Esophagus (tissue), 2 donors: ENCODE measurements at regions not wholly inside any gene's neighbourhood (a gene's known extent, or its start where the extent isn't known, plus 50 kb on each side); places are given as distances from the start of the nearest gene placed in this dataset.

ENCODE experiments used
- H3K27ac ChIP-seq, 2 donors: one replicate each; pipeline ENCODE4 v1.5.1; 2013; ENCODE audit warnings: low read depth in 2 of 2, mild to moderate bottlenecking in 2 of 2, inconsistent platforms in 1 of 2, low read length in 1 of 2, moderate library complexity in 1 of 2
- H3K27me3 ChIP-seq, 2 donors: one replicate each; pipeline ENCODE4 v1.6.1; 2013; ENCODE audit warnings: low read length in 2 of 2, control low read depth in 1 of 2, mild to moderate bottlenecking in 1 of 2; ENCODE audit not compliant: insufficient read depth in 2 of 2, control insufficient read depth in 1 of 2
- H3K36me3 ChIP-seq, 2 donors: one replicate each; pipeline ENCODE4 v1.6.1; 2013; ENCODE audit warnings: low read length in 1 of 2; ENCODE audit not compliant: control insufficient read depth in 2 of 2, insufficient read depth in 2 of 2
- H3K4me1 ChIP-seq, 2 donors: one replicate each; pipeline ENCODE4 v1.6.1; 2013; ENCODE audit warnings: low read length in 1 of 2; ENCODE audit not compliant: control insufficient read depth in 2 of 2, insufficient read depth in 2 of 2
- H3K4me3 ChIP-seq, 2 donors: one replicate each; pipeline ENCODE4 v1.5.1; 2013; ENCODE audit warnings: low read length in 2 of 2, mild to moderate bottlenecking in 2 of 2, low read depth in 1 of 2, moderate library complexity in 1 of 2
- H3K9me3 ChIP-seq, 2 donors: one replicate each; pipeline ENCODE4 v1.6.1; 2013; ENCODE audit warnings: mild to moderate bottlenecking in 2 of 2, low read depth in 1 of 2, low read length in 1 of 2, moderate library complexity in 1 of 2; ENCODE audit not compliant: control insufficient read depth in 2 of 2, insufficient read depth in 1 of 2
- WGBS, 2 donors: extraction: QIAGEN DNeasy Blood & Tissue Kit; methylation state at CpG; one replicate each; pipeline ENCODE4 v1.1.7; 2013; 5-methylcytosine and 5-hydroxymethylcytosine counted together
- donor health status: healthy with polysubstance abuse.
- donor health status: Bipolar disorder and iron deficiency.

DNA sequence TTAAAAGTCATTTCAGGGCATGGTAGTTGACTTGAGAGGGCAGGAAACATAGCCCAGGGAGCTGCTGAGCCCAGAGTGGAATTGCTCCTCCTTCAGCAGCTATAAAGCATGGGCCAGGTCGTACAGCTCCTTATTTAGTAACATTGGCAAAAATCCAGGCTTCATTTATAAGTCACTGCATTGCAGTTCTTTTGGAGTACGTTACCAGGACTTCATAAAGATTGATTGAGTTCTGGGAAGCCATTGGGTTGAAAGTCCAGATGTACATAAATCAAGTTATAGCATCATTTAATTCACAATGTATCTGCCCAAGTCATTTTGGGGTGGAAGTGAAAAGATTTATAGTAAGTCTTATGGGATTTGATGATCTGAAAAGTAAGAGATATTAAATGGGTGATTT, 53.0 kb upstream of the ANKEF1 start:
- Histone ChIP-seq H3K36me3 (no peaks in the 10 kb centered on the region), H3K4me1 (no peaks in the 10 kb centered on the region), H3K27ac (no peak overlapping the region), H3K4me3 (no peak overlapping the region), H3K9me3 (no peaks in the 10 kb centered on the region), H3K27me3 (no peaks in the 10 kb centered on the region)
- 17 to 22% methylated on average over 2 of the region's 2 CpGs for WGBS, 2 donors

DNA sequence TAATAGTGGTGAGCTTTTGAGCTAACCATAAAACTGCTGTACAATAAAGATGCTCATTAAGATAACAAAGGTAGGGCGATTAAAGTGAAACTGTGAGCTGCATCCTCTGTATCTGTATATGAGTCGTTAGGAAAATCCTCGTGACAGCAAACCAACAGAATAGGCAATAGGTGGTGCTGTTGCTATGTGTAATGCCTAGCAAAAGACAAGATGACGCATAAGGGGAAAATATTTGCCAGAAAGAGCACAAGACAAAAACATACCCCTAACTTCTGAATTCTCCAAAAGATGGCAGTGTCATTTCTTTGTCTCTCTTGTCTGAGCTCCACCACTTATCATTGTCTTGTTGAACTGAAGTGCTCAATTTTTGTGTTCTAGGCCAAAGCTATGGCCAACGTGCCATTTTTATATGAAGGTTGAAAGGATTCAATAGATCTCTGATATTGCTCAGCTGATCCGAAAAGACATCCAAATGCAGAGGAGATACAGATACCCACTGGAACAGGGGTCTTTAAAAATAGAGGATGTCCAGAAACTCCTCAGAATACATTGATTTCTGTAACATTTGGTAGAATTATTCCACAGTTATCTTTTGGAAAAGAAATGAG, 56.3 kb upstream of the ANKEF1 start:
- H3K36me3 ChIP-seq = no peaks in the 10 kb centered on the region
- no peaks in the 10 kb centered on the region for H3K9me3 ChIP-seq
- 24 to 28% methylated on average over 6 of the region's 6 CpGs for WGBS, 2 donors
- H3K27me3 ChIP-seq = no peaks in the 10 kb centered on the region
- no peak overlapping the region for H3K27ac ChIP-seq
- H3K4me3 ChIP-seq = no peak overlapping the region
- H3K4me1 ChIP-seq = no peaks in the 10 kb centered on the region

DNA sequence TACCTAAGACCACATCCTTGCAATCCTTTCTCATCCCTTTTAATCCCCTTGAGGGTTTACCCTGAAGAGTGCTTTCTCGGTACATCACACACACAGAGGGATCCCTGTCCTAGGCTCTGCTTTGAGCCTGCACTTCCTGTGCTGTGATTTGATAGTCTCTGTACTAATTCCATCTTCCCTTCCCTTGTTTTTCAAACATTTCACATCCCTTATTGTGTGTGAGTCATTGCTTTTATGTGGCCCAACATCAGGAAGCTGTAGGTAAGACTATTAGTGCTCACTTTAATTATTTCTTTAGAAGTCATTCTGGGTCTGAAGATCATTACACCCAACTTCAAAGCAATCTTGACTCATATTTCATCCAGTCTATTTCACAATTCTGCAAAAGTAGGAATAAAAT, 57.2 kb upstream of the ANKEF1 start:
- Histone ChIP-seq H3K9me3 (no peaks in the 10 kb centered on the region), H3K36me3 (no peaks in the 10 kb centered on the region), H3K27me3 (no peaks in the 10 kb centered on the region), H3K4me1 (no peaks in the 10 kb centered on the region), H3K27ac (no peak overlapping the region), H3K4me3 (no peak overlapping the region)
- 23 to 29% methylated on average over 1 of the region's 1 CpG for WGBS, 2 donors

DNA sequence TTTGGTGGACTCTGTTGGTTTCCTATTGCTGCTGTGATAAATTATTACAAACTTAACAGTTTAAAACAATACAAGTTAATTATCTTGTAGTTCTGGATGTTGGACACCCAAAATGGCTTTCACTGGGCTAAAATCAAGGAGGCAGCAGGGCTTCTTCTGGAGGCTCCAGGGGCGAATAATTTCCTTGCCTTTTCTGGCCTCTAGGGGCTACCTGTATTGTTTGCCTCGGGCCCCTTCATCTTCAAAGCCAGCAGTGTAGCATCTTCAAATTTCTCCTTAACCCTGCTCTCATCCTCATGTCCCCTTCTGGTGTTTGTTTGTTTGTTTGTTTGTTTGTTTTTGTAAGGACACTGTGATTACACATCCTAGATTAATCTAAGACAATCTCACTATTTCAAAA, 60.5 kb upstream of the ANKEF1 start:
- no peak overlapping the region for H3K27ac ChIP-seq
- WGBS, 2 donors = 66% methylated on average over 2 of the region's 2 CpGs
- no peaks in the 10 kb centered on the region for H3K9me3 ChIP-seq
- H3K4me3 ChIP-seq = no peak overlapping the region
- no peaks in the 10 kb centered on the region for H3K27me3 ChIP-seq
- H3K36me3 ChIP-seq = no peaks in the 10 kb centered on the region
- no peaks in the 10 kb centered on the region for H3K4me1 ChIP-seq

DNA sequence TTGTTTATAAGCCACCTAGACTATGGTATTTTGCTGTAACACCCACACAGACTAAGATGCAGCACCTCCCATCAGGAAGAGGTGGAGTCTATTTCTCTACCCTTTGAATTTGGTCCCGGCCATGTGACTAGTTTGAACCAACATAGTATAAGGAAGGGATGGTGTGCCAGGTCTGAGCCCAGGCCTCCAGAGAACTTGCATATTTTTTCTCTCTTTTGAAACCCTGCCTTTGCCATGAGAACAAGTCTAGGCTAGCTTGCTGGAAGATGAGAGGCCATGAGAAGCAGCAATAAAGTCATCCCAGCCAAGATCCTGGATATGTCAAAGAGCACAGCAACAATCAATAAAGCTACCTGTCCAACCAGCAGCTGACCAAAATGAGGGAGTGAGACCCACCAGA, 63.0 kb upstream of the ANKEF1 start:
- Histone ChIP-seq H3K9me3 (no peaks in the 10 kb centered on the region), H3K27me3 (no peaks in the 10 kb centered on the region), H3K4me3 (no peak overlapping the region), H3K36me3 (no peaks in the 10 kb centered on the region), H3K4me1 (no peaks in the 10 kb centered on the region), H3K27ac (no peak overlapping the region)
- WGBS, 2 donors = 47 to 54% methylated on average over 1 of the region's 1 CpG

DNA sequence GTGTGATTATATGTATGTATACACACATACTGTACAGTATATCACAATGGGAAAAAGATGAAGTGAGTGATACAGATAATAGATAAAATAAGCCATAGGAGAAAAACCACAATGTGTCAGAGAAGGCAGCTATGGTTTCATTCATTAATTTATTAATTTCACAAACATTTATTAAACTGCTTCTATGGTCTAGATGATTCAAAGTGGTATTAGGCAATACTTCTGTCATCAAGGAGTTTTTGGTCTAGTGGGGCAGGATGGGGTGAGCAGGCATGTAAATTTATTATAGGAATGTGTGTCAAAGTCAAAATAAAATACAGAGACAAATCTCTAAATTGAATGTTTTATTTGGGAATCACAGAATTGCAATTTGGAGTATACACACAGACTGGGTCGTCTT, 65.2 kb upstream of the ANKEF1 start:
- H3K9me3 ChIP-seq = no peaks in the 10 kb centered on the region
- WGBS, 2 donors = 81 to 97% methylated on average over 1 of the region's 1 CpG

DNA sequence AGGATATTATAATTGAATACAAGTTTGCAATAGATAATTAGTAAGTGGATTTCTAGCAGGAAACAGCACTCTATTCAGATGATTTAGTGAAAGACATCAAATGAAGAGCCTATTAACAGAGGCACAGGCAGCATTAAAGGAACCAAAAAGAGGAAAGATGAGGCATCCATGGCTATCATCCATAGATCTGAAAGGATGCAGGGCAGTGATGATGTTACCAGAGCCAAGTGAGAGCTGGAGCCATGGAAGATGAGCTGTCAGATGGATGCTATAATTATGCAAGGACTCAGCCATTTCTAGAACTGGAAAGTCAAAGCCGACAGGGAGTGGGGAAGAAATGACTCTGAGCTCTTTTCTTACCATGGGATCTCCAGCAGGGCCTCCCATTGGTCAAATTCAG, 66.8 kb upstream of the ANKEF1 start:
- Histone ChIP-seq H3K36me3 (no peaks in the 10 kb centered on the region), H3K4me3 (no peak overlapping the region), H3K27ac (no peak overlapping the region), H3K9me3 (no peaks in the 10 kb centered on the region), H3K27me3 (no peaks in the 10 kb centered on the region), H3K4me1 (no peaks in the 10 kb centered on the region)
- WGBS, 2 donors = 12 to 42% methylated on average over 1 of the region's 1 CpG

More for the DNA sequence above, 65.2 kb upstream of the ANKEF1 start:
- no peaks in the 10 kb centered on the region for H3K4me1 ChIP-seq
- no peaks in the 10 kb centered on the region for H3K36me3 ChIP-seq
- H3K27me3 ChIP-seq = no peaks in the 10 kb centered on the region
- no peak overlapping the region for H3K27ac ChIP-seq
- no peak overlapping the region for H3K4me3 ChIP-seq

DNA sequence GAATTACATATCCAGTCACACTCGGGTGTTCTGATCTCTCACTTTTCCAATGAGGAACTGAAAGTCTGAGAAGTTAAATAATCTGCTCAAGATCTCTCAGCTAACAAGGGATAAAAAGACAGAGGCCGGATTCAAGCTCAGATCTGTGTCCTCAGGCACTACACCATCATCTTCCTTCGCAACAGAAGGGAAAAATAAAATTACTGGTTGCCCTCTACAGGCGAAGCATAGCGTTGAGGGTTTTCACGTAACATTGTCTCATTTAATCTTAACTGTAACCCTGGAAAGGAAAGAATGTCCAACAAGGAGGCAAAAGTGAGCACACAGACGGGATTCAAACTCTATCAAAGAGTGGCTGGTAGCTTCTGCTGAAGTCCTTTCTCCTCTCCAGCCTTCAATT, 67.8 kb upstream of the ANKEF1 start:
- H3K27ac ChIP-seq = no peak overlapping the region
- no peaks in the 10 kb centered on the region for H3K36me3 ChIP-seq
- no peak overlapping the region for H3K4me3 ChIP-seq
- WGBS, 2 donors = 35 to 36% methylated on average over 7 of the region's 7 CpGs
- no peaks in the 10 kb centered on the region for H3K4me1 ChIP-seq
- no peaks in the 10 kb centered on the region for H3K27me3 ChIP-seq
- H3K9me3 ChIP-seq = no peaks in the 10 kb centered on the region

DNA sequence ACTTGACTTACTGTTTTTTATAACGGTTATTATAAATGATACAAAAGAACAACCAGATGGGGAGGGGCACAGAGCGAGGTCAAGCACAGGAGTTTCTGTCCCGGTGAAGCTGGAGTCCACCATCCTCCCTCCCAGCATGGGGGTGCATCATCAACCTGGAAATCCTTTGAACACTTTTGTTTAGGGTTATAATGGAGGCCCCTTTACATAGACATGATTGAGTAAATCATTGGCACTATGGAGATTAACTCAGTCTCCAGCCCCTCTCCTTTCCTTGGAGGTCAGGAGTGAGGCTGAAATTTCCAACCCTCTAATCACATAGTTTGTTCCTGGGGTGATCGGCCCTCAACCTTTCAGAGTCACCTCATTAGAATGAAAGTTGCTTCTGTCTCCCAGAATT, 71.8 kb upstream of the ANKEF1 start:
- no peaks in the 10 kb centered on the region for H3K9me3 ChIP-seq
- H3K4me3 ChIP-seq = no peak overlapping the region
- WGBS, 2 donors = 70 to 73% methylated on average over 4 of the region's 4 CpGs

DNA sequence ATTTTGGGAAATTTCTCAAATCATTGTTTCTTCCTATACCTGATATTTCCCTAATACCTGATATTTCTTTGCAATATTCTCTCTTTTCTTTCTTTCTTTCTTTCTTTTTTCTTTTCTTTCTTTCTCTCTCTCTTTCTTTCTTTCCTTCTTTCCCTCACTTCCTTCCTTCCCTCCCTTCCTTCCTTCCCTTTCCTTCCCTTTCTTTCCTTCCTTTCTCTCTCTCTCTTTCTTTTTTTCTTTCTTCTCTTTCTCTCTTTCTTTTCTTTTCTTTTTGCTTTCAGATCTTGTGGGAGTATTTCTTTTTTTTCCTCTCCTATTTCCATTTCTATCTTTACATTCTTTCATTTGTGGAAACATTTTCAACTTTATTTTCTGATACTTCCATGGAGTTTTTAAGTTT, 76.1 kb upstream of the ANKEF1 start:
- Histone ChIP-seq H3K36me3 (no peaks in the 10 kb centered on the region), H3K4me1 (no peaks in the 10 kb centered on the region), H3K9me3 (no peaks in the 10 kb centered on the region), H3K27me3 (peaks cover 0 to 2% of the 10 kb centered on the region in 2 donors), H3K27ac (no peak overlapping the region), H3K4me3 (no peak overlapping the region)

More for the DNA sequence above, 71.8 kb upstream of the ANKEF1 start:
- Histone ChIP-seq H3K27ac (no peak overlapping the region), H3K4me1 (no peaks in the 10 kb centered on the region), H3K27me3 (peaks cover 0 to 2% of the 10 kb centered on the region in 2 donors), H3K36me3 (no peaks in the 10 kb centered on the region)
